Activated T-cell treated with anti-CD3 and anti-CD28 coated beads, Interleukin-2, amount 50 U/mL, for 72 hours (primary cell): ENCODE measurements at regions not wholly inside any gene's neighbourhood (a gene's known extent, or its start where the extent isn't known, plus 50 kb on each side); places are given as distances from the start of the nearest gene placed in this dataset.
"Not testable (repeated sequence)": the region's sequence is repeated elsewhere in the genome, so short reads cannot be mapped to it uniquely, and the experiment has no call there.

Source experiments
- ATAC-seq, 2 donors: fragments of 150-1000 bp; cut with Tn5 transposase; replicated peaks in 1 of 2; 2 replicates each; pipeline ENCODE4 v1.10.0; 2021; ENCODE audit warnings: moderate library complexity in 2 of 2, mild to moderate bottlenecking in 1 of 2
- DNase-seq, 2 donors: peaks; one replicate each; pipeline ENCODE4 v3.0.0; 2021 to 2022; ENCODE audit warnings: mixed read lengths in 1 of 2
- H3K27ac Mint-ChIP-seq: one replicate; pipeline ENCODE4 v1.8.0; 2022; ENCODE audit warnings: mild to moderate bottlenecking, moderate library complexity, mixed read lengths
- H3K27me3 Mint-ChIP-seq: one replicate; pipeline ENCODE4 v1.8.0; 2022; ENCODE audit warnings: low read depth, mixed read lengths
- H3K36me3 Mint-ChIP-seq, 2 donors: one replicate each; pipeline ENCODE4 v1.8.0; 2022; ENCODE audit warnings: mixed read lengths in 2 of 2, mild to moderate bottlenecking in 1 of 2; ENCODE audit not compliant: insufficient read depth in 2 of 2
- H3K4me1 Mint-ChIP-seq: one replicate; pipeline ENCODE4 v1.8.0; 2022; ENCODE audit warnings: low read depth, mixed read lengths
- H3K4me3 Mint-ChIP-seq, 2 donors: one replicate each; pipeline ENCODE4 v1.8.0; 2022; ENCODE audit warnings: mild to moderate bottlenecking in 2 of 2, mixed read lengths in 2 of 2, moderate library complexity in 2 of 2
- H3K9me3 Mint-ChIP-seq, 2 donors: one replicate each; pipeline ENCODE4 v1.8.0; 2022; ENCODE audit warnings: mixed read lengths in 2 of 2

GRCh38 chr14:86775896-86776295 is 1217.1 kb downstream of the GALC start:
- H3K9me3 Mint-ChIP-seq = peaks cover 15 to 20% of the 10 kb centered on the region in 2 donors
- ATAC-seq, H3K4me1 Mint-ChIP-seq, H3K27me3 Mint-ChIP-seq, H3K4me3 Mint-ChIP-seq, H3K36me3 Mint-ChIP-seq, DNase-seq, H3K27ac Mint-ChIP-seq: not testable (repeated sequence)

GRCh38 chr14:86774916-86775315 is 1218.1 kb downstream of the GALC start:
- H3K4me1 Mint-ChIP-seq = no peaks in the 10 kb centered on the region
- H3K36me3 Mint-ChIP-seq = no peaks in the 10 kb centered on the region
- H3K4me3 Mint-ChIP-seq = no peak overlapping the region
- no peak for ATAC-seq
- no peak for DNase-seq
- H3K27me3 Mint-ChIP-seq = no peaks in the 10 kb centered on the region
- H3K27ac Mint-ChIP-seq = no peak overlapping the region
- H3K9me3 Mint-ChIP-seq = peaks cover 12 to 17% of the 10 kb centered on the region in 2 donors

GRCh38 chr14:86772075-86772474 is 1220.9 kb downstream of the GALC start:
- Mint-ChIP-seq H3K4me1 (no peaks in the 10 kb centered on the region), H3K4me3 (no peak overlapping the region), H3K27ac (no peak overlapping the region), H3K27me3 (no peaks in the 10 kb centered on the region), H3K9me3 (peaks cover 12 to 17% of the 10 kb centered on the region in 2 donors), H3K36me3 (no peaks in the 10 kb centered on the region)
- ATAC-seq (no peak), DNase-seq (no peak)

- no peaks in the 10 kb centered on the region for H3K36me3 Mint-ChIP-seq
- no peaks in the 10 kb centered on the region for H3K27me3 Mint-ChIP-seq
- H3K27ac Mint-ChIP-seq = no peak overlapping the region
- no peaks in the 10 kb centered on the region for H3K4me1 Mint-ChIP-seq
- ATAC-seq (no peak), DNase-seq (no peak)
- no peak overlapping the region for H3K4me3 Mint-ChIP-seq
- peaks cover 14 to 20% of the 10 kb centered on the region in 2 donors for H3K9me3 Mint-ChIP-seq
Measured at GRCh38 chr14:86770186-86770585, 1222.8 kb downstream of the GALC start.

GRCh38 chr14:86766469-86766868 is 1226.5 kb downstream of the GALC start:
- no peak overlapping the region for H3K27ac Mint-ChIP-seq
- DNase-seq (no peak), ATAC-seq (no peak)
- no peaks in the 10 kb centered on the region for H3K4me1 Mint-ChIP-seq
- H3K9me3 Mint-ChIP-seq = peaks cover 8% of the 10 kb centered on the region in 2 donors
- no peak overlapping the region for H3K4me3 Mint-ChIP-seq
- H3K36me3 Mint-ChIP-seq = no peaks in the 10 kb centered on the region
- no peaks in the 10 kb centered on the region for H3K27me3 Mint-ChIP-seq

GRCh38 chr14:86761611-86762010 is 1231.4 kb downstream of the GALC start:
- peaks cover 7 to 8% of the 10 kb centered on the region in 2 donors for H3K9me3 Mint-ChIP-seq
- H3K27me3 Mint-ChIP-seq = no peaks in the 10 kb centered on the region
- ATAC-seq (no peak), DNase-seq (no peak)
- no peak overlapping the region for H3K27ac Mint-ChIP-seq
- H3K36me3 Mint-ChIP-seq = no peaks in the 10 kb centered on the region
- H3K4me1 Mint-ChIP-seq = no peaks in the 10 kb centered on the region
- no peak overlapping the region for H3K4me3 Mint-ChIP-seq

GRCh38 chr14:86756521-86757190 is 1226.7 kb downstream of the FLRT2 start:
- Mint-ChIP-seq H3K36me3 (peaks cover 0 to 3% of the 10 kb centered on the region in 2 donors), H3K4me1 (no peaks in the 10 kb centered on the region), H3K9me3 (peaks cover 2 to 16% of the 10 kb centered on the region in 2 donors), H3K27ac (no peak overlapping the region), H3K27me3 (no peaks in the 10 kb centered on the region), H3K4me3 (no peak overlapping the region)
- DNase-seq (no peak), ATAC-seq (no peak)

GRCh38 chr14:86750488-86750887 is 1220.5 kb downstream of the FLRT2 start:
- not testable (repeated sequence) for H3K4me1 Mint-ChIP-seq, H3K27ac Mint-ChIP-seq, DNase-seq, H3K27me3 Mint-ChIP-seq, H3K36me3 Mint-ChIP-seq, ATAC-seq, H3K4me3 Mint-ChIP-seq
- peaks cover 15 to 31% of the 10 kb centered on the region in 2 donors for H3K9me3 Mint-ChIP-seq

- H3K9me3 Mint-ChIP-seq = peaks cover 0 to 6% of the 10 kb centered on the region in 2 donors
- no peaks in the 10 kb centered on the region for H3K4me1 Mint-ChIP-seq
- H3K27me3 Mint-ChIP-seq = no peaks in the 10 kb centered on the region
- no peak for DNase-seq
- H3K4me3 Mint-ChIP-seq = no peak overlapping the region
- no peak for ATAC-seq
- H3K36me3 Mint-ChIP-seq = no peaks in the 10 kb centered on the region
- H3K27ac Mint-ChIP-seq = no peak overlapping the region
Measured at GRCh38 chr14:86739761-86740160, 1209.8 kb downstream of the FLRT2 start.

- ATAC-seq = not testable (repeated sequence)
Measured at GRCh38 chr14:86731427-86731826, 1201.5 kb downstream of the FLRT2 start.

GRCh38 chr14:86723254-86723624 is 1193.3 kb downstream of the FLRT2 start:
- Mint-ChIP-seq H3K9me3 (peaks cover 9 to 11% of the 10 kb centered on the region in 2 donors), H3K27ac (no peak overlapping the region), H3K36me3 (no peaks in the 10 kb centered on the region), H3K4me3 (no peak overlapping the region), H3K4me1 (no peaks in the 10 kb centered on the region), H3K27me3 (no peaks in the 10 kb centered on the region)
- DNase-seq (no peak), ATAC-seq (no peak)

More at GRCh38 chr14:86731427-86731826, 1201.5 kb downstream of the FLRT2 start:
- H3K4me1 Mint-ChIP-seq, DNase-seq, H3K27me3 Mint-ChIP-seq, H3K4me3 Mint-ChIP-seq, H3K36me3 Mint-ChIP-seq, H3K27ac Mint-ChIP-seq, H3K9me3 Mint-ChIP-seq: not testable (repeated sequence)

- Mint-ChIP-seq H3K27me3 (no peaks in the 10 kb centered on the region), H3K4me1 (no peaks in the 10 kb centered on the region), H3K27ac (no peak overlapping the region), H3K4me3 (no peak overlapping the region), H3K36me3 (no peaks in the 10 kb centered on the region), H3K9me3 (peaks cover 10 to 11% of the 10 kb centered on the region in 2 donors)
- no peak for DNase-seq
- ATAC-seq = no peak
Measured at GRCh38 chr14:86722612-86723253, 1192.8 kb downstream of the FLRT2 start.

GRCh38 chr14:86714575-86714974 is 1184.6 kb downstream of the FLRT2 start:
- no peaks in the 10 kb centered on the region for H3K36me3 Mint-ChIP-seq
- H3K4me3 Mint-ChIP-seq = no peak overlapping the region
- DNase-seq (no peak), ATAC-seq (no peak)
- no peaks in the 10 kb centered on the region for H3K27me3 Mint-ChIP-seq
- no peaks in the 10 kb centered on the region for H3K4me1 Mint-ChIP-seq
- peaks cover 0 to 4% of the 10 kb centered on the region in 2 donors for H3K9me3 Mint-ChIP-seq
- H3K27ac Mint-ChIP-seq = no peak overlapping the region

GRCh38 chr14:86714153-86714552 is 1184.2 kb downstream of the FLRT2 start:
- Mint-ChIP-seq H3K4me3 (no peak overlapping the region), H3K27ac (no peak overlapping the region), H3K36me3 (no peaks in the 10 kb centered on the region), H3K9me3 (peaks cover 0 to 4% of the 10 kb centered on the region in 2 donors), H3K27me3 (no peaks in the 10 kb centered on the region), H3K4me1 (no peaks in the 10 kb centered on the region)
- ATAC-seq (no peak), DNase-seq (no peak)
